Fibroblast of skin of abdomen (primary cell): ENCODE measurements at regions not wholly inside any gene's neighbourhood (a gene's known extent, or its start where the extent isn't known, plus 50 kb on each side); places are given as distances from the start of the nearest gene placed in this dataset.

Experiments
- DNase-seq: peaks from one replicate; pipeline ENCODE4 v3.0.0-alpha.2; 2013

- peak; percentile 88 for DNase-seq
Observed at GRCh38 chr3:148175214-148175613, 522.5 kb upstream of the AGTR1 start.

GRCh38 chr3:148178503-148178902, 519.2 kb upstream of the AGTR1 start:
- no peak for DNase-seq

GRCh38 chr3:148184798-148185197, 512.9 kb upstream of the AGTR1 start:
- no peak for DNase-seq

GRCh38 chr3:148186881-148187280, 510.8 kb upstream of the AGTR1 start:
- no peak for DNase-seq

- peak; percentile 29 for DNase-seq
Observed at GRCh38 chr3:148187296-148187695, 510.4 kb upstream of the AGTR1 start.

GRCh38 chr3:148190441-148190990, 507.2 kb upstream of the AGTR1 start:
- peak; percentile 29 for DNase-seq

- no peak for DNase-seq
Observed at GRCh38 chr3:148191966-148192365, 505.7 kb upstream of the AGTR1 start.

GRCh38 chr3:148197061-148197460, 500.6 kb upstream of the AGTR1 start:
- DNase-seq, result no peak

GRCh38 chr3:148202386-148202785, 495.3 kb upstream of the AGTR1 start:
- no peak for DNase-seq

- peak; percentile 42 for DNase-seq
Observed at GRCh38 chr3:148203297-148204010, 494.2 kb upstream of the AGTR1 start.

- no peak for DNase-seq
Observed at GRCh38 chr3:148204131-148204530, 493.6 kb upstream of the AGTR1 start.

GRCh38 chr3:148205977-148206376, 491.7 kb upstream of the AGTR1 start:
- DNase-seq, result peak; percentile 25

GRCh38 chr3:148206446-148206845, 491.3 kb upstream of the AGTR1 start:
- DNase-seq, result no peak

- DNase-seq, result no peak
Observed at GRCh38 chr3:148208975-148209374, 488.7 kb upstream of the AGTR1 start.

- DNase-seq, result peak; percentile 59
Observed at GRCh38 chr3:148211725-148212124, 486.0 kb upstream of the AGTR1 start.

- DNase-seq, result peak; percentile 47
Observed at GRCh38 chr3:148214705-148215104, 483.0 kb upstream of the AGTR1 start.

- no peak for DNase-seq
Observed at GRCh38 chr3:148217317-148217716, 480.4 kb upstream of the AGTR1 start.

GRCh38 chr3:148218222-148218621, 479.5 kb upstream of the AGTR1 start:
- no peak for DNase-seq

GRCh38 chr3:148219999-148220398, 477.7 kb upstream of the AGTR1 start:
- no peak for DNase-seq

GRCh38 chr3:148221303-148221702, 476.4 kb upstream of the AGTR1 start:
- no peak for DNase-seq

GRCh38 chr3:148223266-148223665, 474.4 kb upstream of the AGTR1 start:
- no peak for DNase-seq

GRCh38 chr3:148226246-148226645, 471.5 kb upstream of the AGTR1 start:
- DNase-seq, result no peak

GRCh38 chr3:148227534-148227933, 470.2 kb upstream of the AGTR1 start:
- DNase-seq, result peak; percentile 38

GRCh38 chr3:148229107-148229506, 468.6 kb upstream of the AGTR1 start:
- DNase-seq, result no peak

GRCh38 chr3:148230473-148230872, 467.2 kb upstream of the AGTR1 start:
- DNase-seq, result no peak
